ENCODE measurements at regions not wholly inside any gene's neighbourhood (a gene's known extent, or its start where the extent isn't known, plus 50 kb on each side); places are given as distances from the start of the nearest gene placed in this dataset.

DNA sequence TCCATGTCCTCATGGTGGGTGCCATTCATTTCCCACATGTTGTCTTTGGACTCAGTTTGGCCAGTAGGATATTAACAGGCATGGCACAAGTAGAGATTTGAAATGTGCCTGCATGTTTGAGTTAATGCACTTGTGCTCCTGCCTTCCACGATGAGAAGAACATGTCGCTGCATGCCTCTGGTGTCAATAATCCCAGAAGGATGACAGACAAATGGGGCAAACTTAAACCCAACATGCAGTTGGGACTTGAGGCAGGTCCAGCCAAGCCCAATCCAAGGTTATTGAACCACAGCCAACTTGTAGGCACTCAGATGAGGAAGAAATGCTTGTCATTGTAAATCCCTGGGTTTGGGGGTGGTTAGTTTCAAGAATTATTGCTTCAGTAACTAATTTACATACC, 174.6 kb downstream of the TRIM33 start:
- H3K27ac ChIP-seq = no peak overlapping the region
- TF ChIP-seq, protein P1, sequence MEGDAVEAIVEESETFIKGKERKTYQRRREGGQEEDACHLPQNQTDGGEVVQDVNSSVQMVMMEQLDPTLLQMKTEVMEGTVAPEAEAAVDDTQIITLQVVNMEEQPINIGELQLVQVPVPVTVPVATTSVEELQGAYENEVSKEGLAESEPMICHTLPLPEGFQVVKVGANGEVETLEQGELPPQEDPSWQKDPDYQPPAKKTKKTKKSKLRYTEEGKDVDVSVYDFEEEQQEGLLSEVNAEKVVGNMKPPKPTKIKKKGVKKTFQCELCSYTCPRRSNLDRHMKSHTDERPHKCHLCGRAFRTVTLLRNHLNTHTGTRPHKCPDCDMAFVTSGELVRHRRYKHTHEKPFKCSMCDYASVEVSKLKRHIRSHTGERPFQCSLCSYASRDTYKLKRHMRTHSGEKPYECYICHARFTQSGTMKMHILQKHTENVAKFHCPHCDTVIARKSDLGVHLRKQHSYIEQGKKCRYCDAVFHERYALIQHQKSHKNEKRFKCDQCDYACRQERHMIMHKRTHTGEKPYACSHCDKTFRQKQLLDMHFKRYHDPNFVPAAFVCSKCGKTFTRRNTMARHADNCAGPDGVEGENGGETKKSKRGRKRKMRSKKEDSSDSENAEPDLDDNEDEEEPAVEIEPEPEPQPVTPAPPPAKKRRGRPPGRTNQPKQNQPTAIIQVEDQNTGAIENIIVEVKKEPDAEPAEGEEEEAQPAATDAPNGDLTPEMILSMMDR (IDR thresholded peaks at IDR 0.05) = no peak
- DNase-seq (ENCODE audit: low spot score) = no peak
- no peak overlapping the region for H3K4me3 ChIP-seq

DNA sequence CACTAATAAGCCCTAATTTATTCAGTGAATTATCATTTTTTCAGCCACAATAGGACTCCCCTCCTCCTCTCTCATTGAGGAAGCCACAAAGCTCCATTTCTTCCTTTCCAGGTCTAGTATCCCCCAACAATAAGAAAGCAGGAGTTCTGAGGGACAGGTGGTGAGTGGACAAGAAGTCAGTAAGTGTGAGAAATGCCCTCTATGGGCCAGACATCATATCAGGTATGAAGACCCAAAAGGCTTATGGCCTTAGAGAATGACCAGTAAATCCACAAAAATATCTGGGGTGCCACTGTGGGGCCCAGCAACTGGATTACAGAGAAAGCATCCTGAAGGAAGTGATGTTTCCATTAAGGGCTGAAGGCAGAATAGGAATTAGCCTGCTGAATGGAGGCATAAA, 175.7 kb downstream of the TRIM33 start:
- Histone ChIP-seq H3K4me3 (no peak overlapping the region), H3K27ac (no peak overlapping the region)
- TF ChIP-seq, protein P1 (IDR thresholded peaks at IDR 0.05) = no peak
- no peak for DNase-seq (ENCODE audit: low spot score)

DNA sequence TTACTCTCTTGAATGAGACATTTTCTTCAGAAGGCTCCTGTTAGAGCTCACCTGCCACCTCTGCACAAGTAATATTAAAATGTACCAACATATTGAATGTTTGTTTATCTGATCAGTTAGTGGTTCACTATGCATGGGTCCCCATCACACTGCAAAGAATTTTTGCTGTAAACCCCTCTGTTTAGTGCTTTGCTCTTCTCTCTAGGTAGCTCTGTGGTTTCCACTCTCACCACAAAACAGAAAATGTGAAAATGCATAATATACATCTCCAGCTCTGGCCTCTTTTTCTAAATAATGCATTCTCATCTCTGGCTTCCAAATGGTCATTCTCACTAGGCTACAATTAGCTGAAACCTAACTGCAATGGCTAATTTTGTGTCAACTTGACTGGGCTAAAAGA, 176.7 kb downstream of the TRIM33 start:
- Histone ChIP-seq H3K27ac (no peak overlapping the region), H3K4me3 (no peak overlapping the region)
- TF ChIP-seq, protein P1 (IDR thresholded peaks at IDR 0.05) = no peak
- no peak for DNase-seq (ENCODE audit: low spot score)

DNA sequence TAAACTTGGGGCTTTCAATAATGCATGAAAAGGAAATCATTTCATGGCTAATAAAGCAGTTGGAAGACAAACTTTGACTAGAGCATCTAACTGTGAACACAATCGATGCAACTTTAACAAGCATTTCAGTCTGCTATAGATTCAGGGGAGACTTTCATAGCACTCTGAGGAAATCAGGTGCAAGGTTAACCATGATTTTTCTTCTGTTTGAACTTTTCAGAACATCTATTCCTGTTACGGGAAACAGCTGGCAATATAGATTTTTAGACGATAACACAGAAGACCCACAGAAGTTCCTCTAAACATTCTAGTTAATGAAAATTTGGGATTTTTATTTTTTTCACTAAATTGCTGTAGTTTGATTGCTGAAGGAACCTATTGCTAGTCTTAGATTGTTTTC, 177.3 kb downstream of the TRIM33 start:
- TF ChIP-seq, protein P1 (IDR thresholded peaks at IDR 0.05) = no peak
- DNase-seq (ENCODE audit: low spot score) = no peak
- Histone ChIP-seq H3K27ac (no peak overlapping the region), H3K4me3 (no peak overlapping the region)

DNA sequence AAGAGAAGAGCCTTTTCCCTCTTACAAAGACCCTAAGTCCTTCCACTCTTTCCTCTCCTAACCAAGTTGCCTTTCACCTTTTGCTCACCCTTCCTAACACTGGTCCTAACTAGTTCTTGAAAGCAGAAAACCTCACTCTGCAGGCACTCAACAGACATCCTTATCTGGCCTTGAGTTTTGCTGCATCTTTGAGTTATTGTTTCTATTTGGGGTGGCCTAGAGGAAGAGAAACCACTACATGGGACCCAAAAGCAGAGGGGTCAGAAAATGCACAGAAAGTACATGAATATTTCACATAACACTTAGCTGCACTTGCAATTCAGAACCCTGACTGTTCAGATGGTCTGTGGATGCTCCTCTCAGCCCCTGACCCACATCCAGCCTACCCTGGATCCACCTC, 178.3 kb upstream of the SYT6 start:
- H3K4me3 ChIP-seq = no peak overlapping the region
- TF ChIP-seq, protein P1 (IDR thresholded peaks at IDR 0.05) = no peak
- H3K27ac ChIP-seq = no peak overlapping the region
- DNase-seq (ENCODE audit: low spot score) = no peak

DNA sequence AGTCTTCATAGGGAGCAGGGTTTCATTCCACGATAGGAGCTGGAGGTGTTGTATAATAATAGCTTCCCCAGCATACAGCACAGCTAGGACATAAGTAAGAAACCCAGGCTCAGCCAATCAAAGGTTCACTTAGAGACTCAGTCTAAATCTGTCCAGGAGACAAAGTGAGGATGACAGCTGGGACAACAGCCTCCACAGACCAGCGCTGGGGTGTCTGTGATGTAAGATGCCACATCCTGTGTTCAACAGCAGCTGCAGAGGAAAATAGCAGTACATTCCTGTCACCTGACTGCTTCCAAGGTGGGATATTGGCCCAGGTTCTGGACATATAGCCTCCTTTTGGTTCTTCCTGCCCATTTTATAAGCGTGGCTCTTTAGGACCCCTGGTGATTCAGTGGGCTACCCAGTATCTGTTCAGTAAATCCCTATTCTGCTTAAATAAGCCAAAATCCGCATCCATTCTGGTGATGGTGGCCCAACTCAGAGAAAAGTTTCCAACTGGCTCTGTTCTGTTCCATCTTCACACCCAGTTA, 176.8 kb upstream of the SYT6 start:
- Histone ChIP-seq H3K4me3 (no peak overlapping the region), H3K27ac (no peak overlapping the region)
- no peak for DNase-seq (ENCODE audit: low spot score)
- TF ChIP-seq, protein P1 (IDR thresholded peaks at IDR 0.05) = no peak

DNA sequence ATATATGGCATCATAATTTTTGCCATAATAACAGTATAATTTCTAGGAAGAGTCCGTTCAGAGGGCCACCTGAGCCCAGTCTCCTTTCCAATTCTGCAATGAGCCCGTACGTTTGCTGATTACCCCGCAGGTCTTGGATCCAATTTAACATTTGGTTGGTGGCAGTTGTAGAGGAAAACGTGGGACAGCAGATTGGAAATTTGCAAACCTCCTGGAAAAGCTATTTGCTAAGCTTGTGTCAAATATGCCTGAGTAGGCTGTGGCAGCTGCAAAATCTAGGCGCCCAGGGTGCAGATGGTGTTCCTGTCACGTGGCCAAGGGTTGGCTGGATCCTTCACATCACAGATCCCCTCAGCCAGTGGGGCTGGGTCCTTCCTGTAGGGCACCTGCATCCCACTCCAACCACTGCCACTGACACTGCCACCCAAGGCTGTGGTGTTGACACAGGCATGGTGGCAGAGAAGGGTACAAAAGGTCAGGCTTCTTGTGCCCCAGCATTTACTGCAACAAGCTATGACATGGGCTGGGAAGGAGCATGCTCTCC, 174.8 kb upstream of the SYT6 start:
- TF ChIP-seq, protein P1 (IDR thresholded peaks at IDR 0.05) = no peak
- no peak for DNase-seq (ENCODE audit: low spot score)
- H3K27ac ChIP-seq = no peak overlapping the region
- H3K4me3 ChIP-seq = no peak overlapping the region
